H1 (cell line): ENCODE measurements at regions not wholly inside any gene's neighbourhood (a gene's known extent, or its start where the extent isn't known, plus 50 kb on each side); places are given as distances from the start of the nearest gene placed in this dataset.

ENCODE experiments used
- TF ChIP-seq, protein P1 (sequence below): fragments of 300-600 bp; sonication (generic); IDR thresholded peaks from 2 replicates; pipeline ENCODE4 v1.7.1; 2012; ENCODE audit warnings: low read length, moderate library complexity, mild to moderate bottlenecking, inconsistent platforms; ENCODE audit not compliant: insufficient replicate concordance
- TF ChIP-seq, protein P2 (sequence below), 3 experiments: IDR thresholded peaks; 1 replicate in 2 of 3; 2 replicates in 1 of 3; pipeline versions ENCODE4 v1.5.1 to v1.6.1; 2011; ENCODE audit warnings: low read length in 3 of 3, mild to moderate bottlenecking in 3 of 3, inconsistent platforms in 2 of 3, low read depth in 1 of 3, moderate library complexity in 1 of 3; ENCODE audit not compliant: insufficient read depth in 1 of 3; ENCODE audit errors: control extremely low read depth in 1 of 3

DNA sequence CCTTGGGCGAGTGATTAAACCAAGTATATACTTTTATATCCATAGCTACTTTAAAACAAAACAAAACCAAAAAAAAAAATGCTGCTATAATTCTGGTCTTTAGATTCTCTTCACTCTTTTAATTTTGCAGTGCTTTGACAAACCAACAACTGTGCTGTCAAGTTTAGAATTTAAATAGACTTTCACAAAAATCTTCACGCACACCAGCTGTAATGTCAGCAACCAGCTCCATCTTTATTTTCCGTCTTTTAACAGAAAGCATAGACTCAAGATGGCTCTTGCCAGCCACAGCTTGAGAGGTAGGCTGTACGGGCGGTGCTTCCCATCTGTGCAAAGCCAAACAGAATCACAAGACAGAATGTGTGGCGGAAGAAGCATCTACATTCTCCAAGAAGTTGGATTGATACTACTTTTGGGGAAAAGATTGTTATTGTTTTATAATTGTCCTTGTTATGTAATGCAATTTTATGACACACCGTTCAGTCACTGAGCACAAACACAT lies 388.3 kb upstream of the MAGEC2 start (continued):
- TF ChIP-seq, protein P1, sequence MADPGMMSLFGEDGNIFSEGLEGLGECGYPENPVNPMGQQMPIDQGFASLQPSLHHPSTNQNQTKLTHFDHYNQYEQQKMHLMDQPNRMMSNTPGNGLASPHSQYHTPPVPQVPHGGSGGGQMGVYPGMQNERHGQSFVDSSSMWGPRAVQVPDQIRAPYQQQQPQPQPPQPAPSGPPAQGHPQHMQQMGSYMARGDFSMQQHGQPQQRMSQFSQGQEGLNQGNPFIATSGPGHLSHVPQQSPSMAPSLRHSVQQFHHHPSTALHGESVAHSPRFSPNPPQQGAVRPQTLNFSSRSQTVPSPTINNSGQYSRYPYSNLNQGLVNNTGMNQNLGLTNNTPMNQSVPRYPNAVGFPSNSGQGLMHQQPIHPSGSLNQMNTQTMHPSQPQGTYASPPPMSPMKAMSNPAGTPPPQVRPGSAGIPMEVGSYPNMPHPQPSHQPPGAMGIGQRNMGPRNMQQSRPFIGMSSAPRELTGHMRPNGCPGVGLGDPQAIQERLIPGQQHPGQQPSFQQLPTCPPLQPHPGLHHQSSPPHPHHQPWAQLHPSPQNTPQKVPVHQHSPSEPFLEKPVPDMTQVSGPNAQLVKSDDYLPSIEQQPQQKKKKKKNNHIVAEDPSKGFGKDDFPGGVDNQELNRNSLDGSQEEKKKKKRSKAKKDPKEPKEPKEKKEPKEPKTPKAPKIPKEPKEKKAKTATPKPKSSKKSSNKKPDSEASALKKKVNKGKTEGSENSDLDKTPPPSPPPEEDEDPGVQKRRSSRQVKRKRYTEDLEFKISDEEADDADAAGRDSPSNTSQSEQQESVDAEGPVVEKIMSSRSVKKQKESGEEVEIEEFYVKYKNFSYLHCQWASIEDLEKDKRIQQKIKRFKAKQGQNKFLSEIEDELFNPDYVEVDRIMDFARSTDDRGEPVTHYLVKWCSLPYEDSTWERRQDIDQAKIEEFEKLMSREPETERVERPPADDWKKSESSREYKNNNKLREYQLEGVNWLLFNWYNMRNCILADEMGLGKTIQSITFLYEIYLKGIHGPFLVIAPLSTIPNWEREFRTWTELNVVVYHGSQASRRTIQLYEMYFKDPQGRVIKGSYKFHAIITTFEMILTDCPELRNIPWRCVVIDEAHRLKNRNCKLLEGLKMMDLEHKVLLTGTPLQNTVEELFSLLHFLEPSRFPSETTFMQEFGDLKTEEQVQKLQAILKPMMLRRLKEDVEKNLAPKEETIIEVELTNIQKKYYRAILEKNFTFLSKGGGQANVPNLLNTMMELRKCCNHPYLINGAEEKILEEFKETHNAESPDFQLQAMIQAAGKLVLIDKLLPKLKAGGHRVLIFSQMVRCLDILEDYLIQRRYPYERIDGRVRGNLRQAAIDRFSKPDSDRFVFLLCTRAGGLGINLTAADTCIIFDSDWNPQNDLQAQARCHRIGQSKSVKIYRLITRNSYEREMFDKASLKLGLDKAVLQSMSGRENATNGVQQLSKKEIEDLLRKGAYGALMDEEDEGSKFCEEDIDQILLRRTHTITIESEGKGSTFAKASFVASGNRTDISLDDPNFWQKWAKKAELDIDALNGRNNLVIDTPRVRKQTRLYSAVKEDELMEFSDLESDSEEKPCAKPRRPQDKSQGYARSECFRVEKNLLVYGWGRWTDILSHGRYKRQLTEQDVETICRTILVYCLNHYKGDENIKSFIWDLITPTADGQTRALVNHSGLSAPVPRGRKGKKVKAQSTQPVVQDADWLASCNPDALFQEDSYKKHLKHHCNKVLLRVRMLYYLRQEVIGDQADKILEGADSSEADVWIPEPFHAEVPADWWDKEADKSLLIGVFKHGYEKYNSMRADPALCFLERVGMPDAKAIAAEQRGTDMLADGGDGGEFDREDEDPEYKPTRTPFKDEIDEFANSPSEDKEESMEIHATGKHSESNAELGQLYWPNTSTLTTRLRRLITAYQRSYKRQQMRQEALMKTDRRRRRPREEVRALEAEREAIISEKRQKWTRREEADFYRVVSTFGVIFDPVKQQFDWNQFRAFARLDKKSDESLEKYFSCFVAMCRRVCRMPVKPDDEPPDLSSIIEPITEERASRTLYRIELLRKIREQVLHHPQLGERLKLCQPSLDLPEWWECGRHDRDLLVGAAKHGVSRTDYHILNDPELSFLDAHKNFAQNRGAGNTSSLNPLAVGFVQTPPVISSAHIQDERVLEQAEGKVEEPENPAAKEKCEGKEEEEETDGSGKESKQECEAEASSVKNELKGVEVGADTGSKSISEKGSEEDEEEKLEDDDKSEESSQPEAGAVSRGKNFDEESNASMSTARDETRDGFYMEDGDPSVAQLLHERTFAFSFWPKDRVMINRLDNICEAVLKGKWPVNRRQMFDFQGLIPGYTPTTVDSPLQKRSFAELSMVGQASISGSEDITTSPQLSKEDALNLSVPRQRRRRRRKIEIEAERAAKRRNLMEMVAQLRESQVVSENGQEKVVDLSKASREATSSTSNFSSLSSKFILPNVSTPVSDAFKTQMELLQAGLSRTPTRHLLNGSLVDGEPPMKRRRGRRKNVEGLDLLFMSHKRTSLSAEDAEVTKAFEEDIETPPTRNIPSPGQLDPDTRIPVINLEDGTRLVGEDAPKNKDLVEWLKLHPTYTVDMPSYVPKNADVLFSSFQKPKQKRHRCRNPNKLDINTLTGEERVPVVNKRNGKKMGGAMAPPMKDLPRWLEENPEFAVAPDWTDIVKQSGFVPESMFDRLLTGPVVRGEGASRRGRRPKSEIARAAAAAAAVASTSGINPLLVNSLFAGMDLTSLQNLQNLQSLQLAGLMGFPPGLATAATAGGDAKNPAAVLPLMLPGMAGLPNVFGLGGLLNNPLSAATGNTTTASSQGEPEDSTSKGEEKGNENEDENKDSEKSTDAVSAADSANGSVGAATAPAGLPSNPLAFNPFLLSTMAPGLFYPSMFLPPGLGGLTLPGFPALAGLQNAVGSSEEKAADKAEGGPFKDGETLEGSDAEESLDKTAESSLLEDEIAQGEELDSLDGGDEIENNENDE, result no peak
- TF ChIP-seq, protein P2, sequence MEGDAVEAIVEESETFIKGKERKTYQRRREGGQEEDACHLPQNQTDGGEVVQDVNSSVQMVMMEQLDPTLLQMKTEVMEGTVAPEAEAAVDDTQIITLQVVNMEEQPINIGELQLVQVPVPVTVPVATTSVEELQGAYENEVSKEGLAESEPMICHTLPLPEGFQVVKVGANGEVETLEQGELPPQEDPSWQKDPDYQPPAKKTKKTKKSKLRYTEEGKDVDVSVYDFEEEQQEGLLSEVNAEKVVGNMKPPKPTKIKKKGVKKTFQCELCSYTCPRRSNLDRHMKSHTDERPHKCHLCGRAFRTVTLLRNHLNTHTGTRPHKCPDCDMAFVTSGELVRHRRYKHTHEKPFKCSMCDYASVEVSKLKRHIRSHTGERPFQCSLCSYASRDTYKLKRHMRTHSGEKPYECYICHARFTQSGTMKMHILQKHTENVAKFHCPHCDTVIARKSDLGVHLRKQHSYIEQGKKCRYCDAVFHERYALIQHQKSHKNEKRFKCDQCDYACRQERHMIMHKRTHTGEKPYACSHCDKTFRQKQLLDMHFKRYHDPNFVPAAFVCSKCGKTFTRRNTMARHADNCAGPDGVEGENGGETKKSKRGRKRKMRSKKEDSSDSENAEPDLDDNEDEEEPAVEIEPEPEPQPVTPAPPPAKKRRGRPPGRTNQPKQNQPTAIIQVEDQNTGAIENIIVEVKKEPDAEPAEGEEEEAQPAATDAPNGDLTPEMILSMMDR (IDR thresholded peaks at IDR 0.05; ENCODE audit: control extremely low read depth in 1 of 3, insufficient read depth in 1 of 3, low read depth in 1 of 3, low read length in 3 of 3), result no peak
